GM12872 (cell line): ENCODE measurements at regions not wholly inside any gene's neighbourhood (a gene's known extent, or its start where the extent isn't known, plus 50 kb on each side); places are given as distances from the start of the nearest gene placed in this dataset.

ENCODE experiments used
- TF ChIP-seq, protein P1 (sequence below): IDR thresholded peaks from 3 replicates; pipeline ENCODE4 v1.5.1; 2011; ENCODE audit warnings: low read depth, mild to moderate bottlenecking, low read length, moderate library complexity; ENCODE audit not compliant: insufficient read depth

DNA sequence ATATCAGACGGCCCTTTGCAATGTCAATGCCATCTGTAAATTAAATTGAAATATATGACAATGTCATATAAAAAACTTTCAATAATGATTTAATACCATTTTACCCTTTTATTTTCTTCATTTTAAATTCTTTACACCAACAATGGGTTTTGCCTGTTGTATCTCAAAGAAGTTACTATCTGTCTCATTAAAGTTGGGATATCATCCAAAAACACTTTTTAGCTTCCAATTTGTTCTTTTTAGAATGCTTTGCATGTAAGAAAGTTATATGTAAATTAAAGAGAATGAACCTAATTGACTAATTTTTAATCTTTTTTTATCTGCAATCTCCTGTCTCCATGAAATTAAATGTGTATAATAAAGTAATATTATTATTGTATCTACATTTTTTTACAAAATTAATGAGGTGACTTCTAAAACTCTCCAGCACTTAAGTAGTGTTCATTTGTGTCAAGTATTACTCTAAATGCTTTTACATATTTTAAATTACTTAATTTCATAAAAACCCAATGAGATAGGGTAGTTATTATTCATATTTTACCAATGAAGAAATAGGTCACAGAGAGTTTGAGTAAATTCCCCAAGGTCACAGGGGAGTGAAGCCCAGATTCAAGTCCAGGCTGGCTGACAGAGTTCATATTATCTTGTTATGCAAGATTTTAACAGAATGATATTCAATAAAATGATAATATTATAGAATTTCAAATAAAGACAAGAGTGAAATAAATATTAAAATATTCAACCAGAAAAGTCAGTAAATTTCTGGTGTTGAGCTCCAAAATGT lies 673.0 kb upstream of the FLRT2 start:
- TF ChIP-seq, protein P1, sequence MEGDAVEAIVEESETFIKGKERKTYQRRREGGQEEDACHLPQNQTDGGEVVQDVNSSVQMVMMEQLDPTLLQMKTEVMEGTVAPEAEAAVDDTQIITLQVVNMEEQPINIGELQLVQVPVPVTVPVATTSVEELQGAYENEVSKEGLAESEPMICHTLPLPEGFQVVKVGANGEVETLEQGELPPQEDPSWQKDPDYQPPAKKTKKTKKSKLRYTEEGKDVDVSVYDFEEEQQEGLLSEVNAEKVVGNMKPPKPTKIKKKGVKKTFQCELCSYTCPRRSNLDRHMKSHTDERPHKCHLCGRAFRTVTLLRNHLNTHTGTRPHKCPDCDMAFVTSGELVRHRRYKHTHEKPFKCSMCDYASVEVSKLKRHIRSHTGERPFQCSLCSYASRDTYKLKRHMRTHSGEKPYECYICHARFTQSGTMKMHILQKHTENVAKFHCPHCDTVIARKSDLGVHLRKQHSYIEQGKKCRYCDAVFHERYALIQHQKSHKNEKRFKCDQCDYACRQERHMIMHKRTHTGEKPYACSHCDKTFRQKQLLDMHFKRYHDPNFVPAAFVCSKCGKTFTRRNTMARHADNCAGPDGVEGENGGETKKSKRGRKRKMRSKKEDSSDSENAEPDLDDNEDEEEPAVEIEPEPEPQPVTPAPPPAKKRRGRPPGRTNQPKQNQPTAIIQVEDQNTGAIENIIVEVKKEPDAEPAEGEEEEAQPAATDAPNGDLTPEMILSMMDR, result no peak

DNA sequence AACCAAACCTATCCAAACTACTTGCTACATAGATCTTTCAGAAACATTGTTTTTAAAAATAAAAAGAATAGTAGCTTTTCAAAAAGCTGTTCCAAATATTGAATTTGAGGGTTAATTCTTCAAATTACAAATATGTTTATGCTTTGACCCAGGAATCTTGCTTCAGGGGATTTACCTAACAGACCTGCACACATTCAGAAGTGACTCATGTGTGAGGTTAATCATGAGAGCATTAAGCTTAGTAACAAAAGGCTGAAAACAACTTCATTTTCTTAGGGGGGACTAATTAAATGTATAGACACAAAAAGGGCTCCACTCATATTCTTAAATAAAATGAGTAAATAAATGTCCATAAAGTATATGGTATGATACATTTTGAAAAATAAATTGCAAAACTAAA lies 672.4 kb upstream of the FLRT2 start:
- TF ChIP-seq, protein P1, result no peak

DNA sequence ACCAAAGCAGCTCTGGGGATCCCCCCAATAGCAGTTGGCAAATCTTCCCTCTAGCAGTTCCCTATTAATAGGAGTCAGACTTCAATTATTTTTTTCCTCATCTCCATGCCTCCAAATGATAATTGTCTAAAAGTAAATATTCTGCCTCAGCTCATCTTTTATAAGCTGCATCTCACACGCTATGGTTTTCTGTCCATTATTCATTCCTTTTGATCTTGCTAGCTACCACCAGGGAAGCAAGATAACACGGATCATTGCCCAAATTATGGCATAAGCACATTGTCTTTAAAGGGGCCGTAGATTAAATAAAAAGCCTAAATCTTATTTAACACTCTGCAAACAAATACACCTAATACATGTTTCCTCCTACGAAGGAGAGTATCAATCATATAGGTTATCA lies 670.8 kb upstream of the FLRT2 start:
- TF ChIP-seq, protein P1, result no peak

DNA sequence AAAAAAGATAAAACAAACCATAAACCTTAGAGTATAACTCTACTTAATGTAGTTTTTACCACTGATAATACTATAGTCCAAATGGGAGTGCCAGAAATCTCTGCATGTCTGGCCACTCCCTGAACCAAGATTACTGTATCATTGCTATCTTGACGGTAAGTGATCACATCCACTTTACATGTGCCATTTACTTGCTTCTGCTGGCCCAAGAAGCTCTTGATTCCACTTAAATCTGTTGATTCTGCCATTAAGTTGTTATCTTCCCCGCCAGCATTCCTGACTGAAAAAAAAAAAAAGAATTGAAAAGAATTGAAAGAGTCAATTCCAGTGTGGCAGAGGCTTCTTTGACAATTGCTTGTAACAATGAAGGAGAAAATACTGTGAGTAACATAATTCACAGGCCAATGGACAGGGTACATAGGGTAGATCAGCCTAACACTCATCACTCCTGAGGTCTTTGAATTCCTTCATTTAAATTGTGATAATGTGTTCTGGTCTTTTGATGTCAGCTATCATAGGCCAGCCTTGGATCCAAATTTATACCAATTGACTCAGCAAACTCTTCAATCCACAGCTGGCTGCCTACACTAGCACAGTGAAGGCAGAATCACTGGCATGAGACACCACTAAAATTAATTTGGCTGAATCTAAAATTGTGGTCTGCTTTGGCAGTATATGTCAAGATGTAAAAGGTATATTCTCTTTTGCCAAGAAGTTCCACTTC lies 665.2 kb upstream of the FLRT2 start:
- TF ChIP-seq, protein P1, result no peak

DNA sequence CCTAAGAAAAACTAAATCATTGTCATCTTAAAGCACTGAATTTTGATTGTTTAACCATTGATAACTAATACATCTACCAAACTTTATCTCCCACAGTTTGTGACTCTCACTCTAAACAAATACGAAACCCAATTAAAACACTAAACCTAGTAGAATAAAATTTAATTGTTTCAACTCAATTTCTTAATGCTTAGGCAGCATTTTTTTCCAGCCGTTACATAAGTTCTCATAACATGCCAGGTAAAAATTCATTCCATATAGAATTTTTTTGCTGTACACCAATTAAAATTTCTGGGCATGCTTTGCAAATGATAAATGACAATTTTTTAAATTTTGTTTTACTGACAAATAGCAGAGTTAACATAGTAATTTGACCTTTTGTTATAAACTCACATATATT lies 658.2 kb upstream of the FLRT2 start:
- TF ChIP-seq, protein P1, result no peak

DNA sequence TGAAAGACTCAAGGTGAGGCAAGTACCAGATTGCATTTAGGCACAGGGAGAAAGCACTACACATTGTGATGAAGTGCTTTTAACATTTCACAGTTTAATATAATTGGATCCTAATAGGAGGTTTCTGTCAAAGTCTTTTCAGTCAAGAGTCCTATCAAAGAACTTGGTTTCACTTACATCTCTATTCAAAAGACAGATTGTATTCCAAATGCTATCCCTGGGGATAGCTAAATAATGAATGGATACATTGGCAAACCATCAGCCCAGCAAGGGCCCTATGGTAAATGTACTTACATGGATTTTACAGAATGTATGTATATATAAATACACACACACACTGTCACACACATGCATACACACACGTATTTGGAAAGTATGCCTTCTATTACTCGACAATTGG lies 655.5 kb upstream of the FLRT2 start:
- TF ChIP-seq, protein P1, result no peak

DNA sequence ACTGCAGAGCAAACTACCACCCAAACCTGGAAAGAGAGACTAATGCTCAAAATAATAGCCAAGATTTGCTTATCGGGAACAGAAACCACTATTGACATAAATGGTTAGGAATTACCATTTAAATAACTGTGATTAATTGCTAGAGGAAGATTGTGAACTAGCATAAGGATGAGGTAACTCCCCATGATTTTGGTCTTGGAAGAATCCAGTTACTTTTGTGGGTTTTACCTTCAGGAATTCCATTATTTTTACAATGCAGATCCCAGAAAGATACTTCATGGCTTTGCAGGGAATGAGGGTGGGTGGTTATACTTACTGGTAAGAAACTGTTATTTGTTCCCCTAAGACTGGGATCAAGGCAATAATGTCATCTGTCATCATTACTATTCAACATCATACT lies 652.9 kb upstream of the FLRT2 start:
- TF ChIP-seq, protein P1, result no peak
